Esophagus muscularis mucosa (tissue), 4 donors: ENCODE measurements at regions not wholly inside any gene's neighbourhood (a gene's known extent, or its start where the extent isn't known, plus 50 kb on each side); places are given as distances from the start of the nearest gene placed in this dataset.

Experiments
- CTCF ChIP-seq, 3 experiments: fragments of 200-600 bp in 2 of 3; fragments of 450-650 bp in 1 of 3; sonication (generic) in 2 of 3; IDR thresholded peaks; one replicate each; pipeline ENCODE4 v1.5.1; 2017 to 2019; ENCODE audit warnings: antibody characterized with exemption in 3 of 3, mild to moderate bottlenecking in 2 of 3, moderate library complexity in 1 of 3
- EP300 ChIP-seq: sonication (generic); formaldehyde crosslinking; IDR thresholded peaks from one replicate; pipeline ENCODE4 v1.6.1; 2017; ENCODE audit warnings: antibody characterized with exemption
- POLR2A ChIP-seq: fragments of 450-650 bp; IDR thresholded peaks from one replicate; pipeline ENCODE4 v1.6.1; 2017; ENCODE audit warnings: antibody characterized with exemption, moderate library complexity, mild to moderate bottlenecking, low read depth
- POLR2AphosphoS5 ChIP-seq, 2 donors: sonication (generic); formaldehyde crosslinking; IDR thresholded peaks; one replicate each; pipeline ENCODE4 v1.6.1; 2017; ENCODE audit warnings: antibody characterized with exemption in 2 of 2

GRCh38 chr2:34112161-34112560, 513.1 kb upstream of the FAM98A start:
- TF ChIP-seq CTCF (IDR thresholded peaks at IDR 0.05): no peak
- no peak for TF ChIP-seq POLR2A
- no peak for TF ChIP-seq POLR2AphosphoS5 (IDR thresholded peaks at IDR 0.05)
- TF ChIP-seq EP300: no peak
